DOHH2 (cell line): ENCODE measurements at regions not wholly inside any gene's neighbourhood (a gene's known extent, or its start where the extent isn't known, plus 50 kb on each side); places are given as distances from the start of the nearest gene placed in this dataset.

Experiments
- CTCF ChIP-seq: fragments of 200-600 bp; sonication (generic); IDR thresholded peaks from one replicate; pipeline ENCODE4 v1.5.1; 2014; ENCODE audit warnings: antibody characterized with exemption, mild to moderate bottlenecking, low read depth, low read length; ENCODE audit not compliant: poor library complexity, severe bottlenecking
- EZH2phosphoT487 ChIP-seq: fragments of 200-600 bp; sonication (generic); IDR thresholded peaks from 2 replicates; pipeline ENCODE4 v1.6.1; 2017; ENCODE audit warnings: borderline replicate concordance, mild to moderate bottlenecking, antibody characterized with exemption, low read length, moderate library complexity, mixed read lengths

GRCh38 chr12:24398605-24399004, 449.1 kb upstream of the SOX5 start:
- TF ChIP-seq EZH2phosphoT487 (no peak), CTCF (no peak)
